SK-N-SH (cell line): ENCODE measurements at regions not wholly inside any gene's neighbourhood (a gene's known extent, or its start where the extent isn't known, plus 50 kb on each side); places are given as distances from the start of the nearest gene placed in this dataset.

Source experiments
- CTCF ChIA-PET: fragments of 300-600, 350-600 bp; formaldehyde crosslinking; extraction: SDS; loops from one replicate; lab custom pipeline; 2021; lab: Yijun Ruan, JAX
- POLR2A ChIA-PET: fragments of 350-600 bp; sonication (Branson Sonifier 250); formaldehyde crosslinking; extraction: SDS; loops from one replicate; lab custom pipeline; 2020; ENCODE audit warnings: antibody characterized with exemption, inconsistent platforms; lab: Yijun Ruan, JAX
- DNase-seq: peaks from one replicate; pipeline ENCODE4 v3.0.0; 2012
- H2AFZ ChIP-seq: fragments of 200-600 bp; sonication (generic); 2 replicates; pipeline ENCODE4 v1.8.1; 2016; ENCODE audit warnings: antibody characterized with exemption, mild to moderate bottlenecking, low read depth
- H3F3A ChIP-seq: fragments of 200-600 bp; sonication (generic); replicated peaks from 2 replicates; pipeline ENCODE3; 2016; ENCODE audit warnings: antibody characterized with exemption, mild to moderate bottlenecking; ENCODE audit not compliant: insufficient read depth
- H3K27ac ChIP-seq, 2 experiments: fragments of 200-500 bp in 1 of 2; fragments of 200-600 bp in 1 of 2; sonication (Bioruptor generic) in 1 of 2; sonication (generic), shearing (Covaris generic) in 1 of 2; 2 replicates each; pipeline versions ENCODE4 v1.5.1 to v1.6.1; 2014 to 2016; ENCODE audit warnings: low read depth in 2 of 2, inconsistent platforms in 1 of 2, low read length in 1 of 2, mild to moderate bottlenecking in 1 of 2, mixed read lengths in 1 of 2
- H3K27me3 ChIP-seq: fragments of 200-600 bp; sonication (generic), shearing (Covaris generic); 2 replicates; pipeline ENCODE4 v1.6.1; 2016; ENCODE audit warnings: mixed run types; ENCODE audit not compliant: insufficient read depth
- H3K36me3 ChIP-seq, 2 experiments: fragments of 200-500 bp in 1 of 2; fragments of 200-600 bp in 1 of 2; sonication (Bioruptor generic) in 1 of 2; sonication (generic) in 1 of 2; replicated peaks in 1 of 2; 2 replicates each; pipeline versions ENCODE3 to v1.5.1; 2014 to 2016; ENCODE audit warnings: low read length in 1 of 2, mild to moderate bottlenecking in 1 of 2; ENCODE audit not compliant: insufficient read depth in 2 of 2, control insufficient read depth in 1 of 2
- H3K4me1 ChIP-seq, 2 experiments: fragments of 200-500 bp in 1 of 2; fragments of 200-600 bp in 1 of 2; sonication (Bioruptor generic) in 1 of 2; sonication (generic), shearing (Covaris generic) in 1 of 2; 2 replicates each; pipeline versions ENCODE4 v1.5.1 to v1.6.1; 2014 to 2016; ENCODE audit warnings: low read depth in 1 of 2, low read length in 1 of 2, mixed run types in 1 of 2; ENCODE audit not compliant: insufficient read depth in 2 of 2, control insufficient read depth in 1 of 2
- H3K4me2 ChIP-seq: fragments of 200-600 bp; sonication (generic), shearing (Covaris generic); 2 replicates; pipeline ENCODE4 v1.6.1; 2017; ENCODE audit warnings: mixed run types
- H3K4me3 ChIP-seq, 2 experiments: fragments of 200-500 bp in 1 of 2; fragments of 200-600 bp in 1 of 2; sonication (Bioruptor generic) in 1 of 2; sonication (generic), shearing (Covaris generic) in 1 of 2; 2 replicates each; pipeline versions ENCODE4 v1.5.1 to v1.8.1; 2014 to 2016; ENCODE audit warnings: low read depth in 2 of 2, inconsistent platforms in 1 of 2, low read length in 1 of 2, mild to moderate bottlenecking in 1 of 2, mixed read lengths in 1 of 2, moderate library complexity in 1 of 2
- H3K79me2 ChIP-seq: fragments of 200-600 bp; sonication (generic); 2 replicates; pipeline ENCODE4 v1.8.1; 2017; ENCODE audit warnings: mild to moderate bottlenecking; ENCODE audit not compliant: insufficient read depth
- H3K9ac ChIP-seq: fragments of 200-600 bp; sonication (generic); 2 replicates; pipeline ENCODE4 v1.6.1; 2017; ENCODE audit warnings: mixed run types
- H3K9me2 ChIP-seq: fragments of 200-600 bp; sonication (generic); 2 replicates; pipeline ENCODE4 v1.6.1; 2017; ENCODE audit warnings: mixed run types
- H3K9me3 ChIP-seq: fragments of 200-600 bp; sonication (generic); 2 replicates; pipeline ENCODE4 v1.6.1; 2017; ENCODE audit warnings: mixed run types, mild to moderate bottlenecking, moderate library complexity
- H4K20me1 ChIP-seq: fragments of 200-600 bp; sonication (generic); 2 replicates; pipeline ENCODE4 v1.6.1; 2017; ENCODE audit warnings: mild to moderate bottlenecking, mixed run types; ENCODE audit not compliant: insufficient read depth
- CTCF ChIP-seq: fragments of 200-600 bp; sonication (generic); IDR thresholded peaks from 2 replicates; pipeline ENCODE4 v1.6.1; 2017; ENCODE audit warnings: antibody characterized with exemption, mild to moderate bottlenecking, moderate library complexity
- EP300 ChIP-seq, 2 experiments: IDR thresholded peaks; 2 replicates each; pipeline versions ENCODE4 v1.4.0 to v1.6.1; 2012; ENCODE audit warnings: borderline replicate concordance in 1 of 2, low read depth in 1 of 2, low read length in 1 of 2
- FOSL2 ChIP-seq: IDR thresholded peaks from 2 replicates; pipeline ENCODE4 v1.4.0; 2012; ENCODE audit warnings: low read depth, mild to moderate bottlenecking, moderate library complexity, borderline replicate concordance
- FOXJ3 ChIP-seq: sonication (generic); formaldehyde crosslinking; IDR thresholded peaks from 2 replicates; pipeline ENCODE4 v1.5.1; 2020; ENCODE audit warnings: mild to moderate bottlenecking, missing genetic modification reagents
- FOXM1 ChIP-seq: IDR thresholded peaks from 2 replicates; pipeline ENCODE4 v1.4.0; 2012; ENCODE audit warnings: low read depth, mild to moderate bottlenecking
- JUND ChIP-seq: IDR thresholded peaks from 2 replicates; pipeline ENCODE4 v1.4.0; 2012
- MEF2A ChIP-seq: IDR thresholded peaks from 2 replicates; pipeline ENCODE4 v1.4.0; 2012; ENCODE audit warnings: low read depth, borderline replicate concordance
- PBX3 ChIP-seq: IDR thresholded peaks from 2 replicates; pipeline ENCODE4; 2012
- POLR2AphosphoS5 ChIP-seq: IDR thresholded peaks from 2 replicates; pipeline ENCODE4 v1.6.1; 2012; ENCODE audit warnings: low read depth, low read length
- RAD21 ChIP-seq: IDR thresholded peaks from 2 replicates; pipeline ENCODE4 v1.6.1; 2012; ENCODE audit warnings: mild to moderate bottlenecking, low read length
- TAF1 ChIP-seq: IDR thresholded peaks from 2 replicates; pipeline ENCODE4 v1.6.1; 2012; ENCODE audit warnings: low read depth, mild to moderate bottlenecking, low read length, moderate library complexity, borderline replicate concordance
- YY1 ChIP-seq: IDR thresholded peaks from 2 replicates; pipeline ENCODE4 v1.4.0; 2012; ENCODE audit warnings: low read depth, mild to moderate bottlenecking
- WGBS: methylation state at CpG from one replicate; pipeline ENCODE4 v1.1.6; 2017; ENCODE audit warnings: low lambda C conversion rate; 5-methylcytosine and 5-hydroxymethylcytosine counted together

- H3K4me1 ChIP-seq = peaks cover 0 to 5% of the 10 kb centered on the region in 2 experiments; a peak in 1 of 4 replicates
- H3K4me3 ChIP-seq = no peak overlapping the region
- TF ChIP-seq MEF2A (no peak), CTCF (no peak), FOXJ3 (CRISPR knock-in tag) (no peak), POLR2AphosphoS5 (no peak), JUND (no peak), FOXM1 (no peak), TAF1 (no peak), FOSL2 (no peak), PBX3 (no peak), RAD21 (no peak), EP300 (IDR thresholded peaks at IDR 0.05; ENCODE audit: borderline replicate concordance in 1 of 2, low read depth in 1 of 2, low read length in 1 of 2) (no peak), YY1 (no peak)
- no peaks in the 10 kb centered on the region; the same call in 1 of the 2 replicates for H3K27me3 ChIP-seq
- H3K4me2 ChIP-seq = no peak overlapping the region
- H3K79me2 ChIP-seq = no peaks in the 10 kb centered on the region
- no peak overlapping the region for H2AFZ ChIP-seq
- no peak overlapping the region for H3K27ac ChIP-seq
- no peaks in the 10 kb centered on the region for H3F3A ChIP-seq
- no peaks in the 10 kb centered on the region for H3K9me3 ChIP-seq
- no peaks in the 10 kb centered on the region for H4K20me1 ChIP-seq
- H3K9ac ChIP-seq = no peak overlapping the region
- ChIA-PET CTCF (no interaction called here), POLR2A (no interaction called here)
- no peaks in the 10 kb centered on the region for H3K9me2 ChIP-seq
- no peak for DNase-seq
- H3K36me3 ChIP-seq = no peaks in the 10 kb centered on the region
- WGBS = 55% methylated on average over 9 of the region's 9 CpGs
Measured at GRCh38 chr7:69516238-69516820, 81.9 kb upstream of the AUTS2 start.

- Histone ChIP-seq H3K4me1 (peaks cover 0 to 5% of the 10 kb centered on the region in 2 experiments; a peak in 1 of 4 replicates), H3K79me2 (no peaks in the 10 kb centered on the region), H3K27me3 (no peaks in the 10 kb centered on the region; the same call in none of the 2 replicates), H2AFZ (no peak overlapping the region), H3K36me3 (no peaks in the 10 kb centered on the region), H3K27ac (no peak overlapping the region; a peak in 1 of 4 replicates), H3K9me2 (0 out of 2 replicates have a peak, but pooled peaks cover 3% of the 10 kb centered on the region), H3K9me3 (no peaks in the 10 kb centered on the region), H4K20me1 (no peaks in the 10 kb centered on the region), H3K4me2 (no peak overlapping the region), H3K4me3 (no peak overlapping the region), H3K9ac (no peak overlapping the region), H3F3A (no peaks in the 10 kb centered on the region)
- 65% methylated on average over 14 of the region's 14 CpGs for WGBS
- TF ChIP-seq FOSL2 = no peak
- ChIA-PET POLR2A (no interaction called here), CTCF (interaction anchor here (0.7 to 1.3 kb wide), 3 partner anchors 8 to 23 kb away, joined by 3 to 4 read pairs (median 3); no protein-coding TSS in a partner anchor)
- DNase-seq = peak; percentile 40
Measured at GRCh38 chr7:69517985-69518704, 80.1 kb upstream of the AUTS2 start.
